NT2/D1 (cell line): ENCODE measurements at regions not wholly inside any gene's neighbourhood (a gene's known extent, or its start where the extent isn't known, plus 50 kb on each side); places are given as distances from the start of the nearest gene placed in this dataset.

Experiments
- SUZ12 ChIP-seq: IDR thresholded peaks from 2 replicates; pipeline ENCODE4 v1.6.1; 2011; ENCODE audit not compliant: insufficient read length, insufficient read depth; ENCODE audit errors: extremely low read depth
- YY1 ChIP-seq: IDR thresholded peaks from 2 replicates; pipeline ENCODE4 v1.6.1; 2011; ENCODE audit not compliant: insufficient read length, insufficient read depth
- ZNF274 ChIP-seq: IDR thresholded peaks from 2 replicates; pipeline ENCODE4 v1.6.1; 2011; ENCODE audit warnings: mild to moderate bottlenecking, low read depth, low read length

- TF ChIP-seq ZNF274 (no peak), YY1 (no peak), SUZ12 (no peak)
These were observed 108.9 kb upstream of the FRMD4A start for GRCh38 chr10:14439451-14440259.
